ENCODE measurements at regions not wholly inside any gene's neighbourhood (a gene's known extent, or its start where the extent isn't known, plus 50 kb on each side); places are given as distances from the start of the nearest gene placed in this dataset.

DNA sequence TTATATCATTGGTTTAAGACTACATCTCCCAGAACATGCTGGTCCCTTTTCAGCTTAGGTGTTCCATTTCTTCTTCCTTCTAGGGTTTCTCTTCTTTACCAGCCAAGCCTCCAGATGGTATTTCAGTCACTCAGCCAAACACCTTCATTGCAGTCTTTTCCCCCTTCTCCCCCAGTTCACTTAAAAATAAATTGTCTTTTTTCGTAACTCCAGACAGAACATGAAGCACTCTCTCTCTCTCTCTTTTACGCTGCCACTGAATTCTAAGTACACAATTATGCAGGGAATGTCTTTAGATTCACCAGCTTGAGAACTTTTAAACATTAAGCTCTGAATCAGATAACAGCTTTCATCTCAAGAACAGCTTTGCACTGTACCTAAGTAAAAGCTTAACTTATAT, 419.7 kb upstream of the BRINP1 start:
- Histone ChIP-seq H3K4me3 (ENCODE audit: low read depth, low read length) (no peak overlapping the region), H3K9me3 (ENCODE audit: control insufficient read depth, insufficient read depth, low read length) (0 out of 2 replicates have a peak, but pooled peaks cover 2% of the 10 kb centered on the region), H3K27me3 (ENCODE audit: control insufficient read depth, insufficient read depth, low read length) (no peaks in the 10 kb centered on the region), H3K27ac (ENCODE audit: low read depth, low read length) (no peak overlapping the region)
- ChIA-PET POLR2A (no interaction called here), CTCF (no interaction called here)
- DNase-seq (ENCODE audit: low read depth, low spot score) = no peak
- TF ChIP-seq CTCF (IDR thresholded peaks at IDR 0.05; ENCODE audit: low read depth, low read length) = no peak

- no peak for TF ChIP-seq CTCF (IDR thresholded peaks at IDR 0.05; ENCODE audit: low read depth, low read length)
- DNase-seq (ENCODE audit: low read depth, low spot score) = no peak
- POLR2A ChIA-PET = no interaction called here
- H3K27me3 ChIP-seq (ENCODE audit: control insufficient read depth, insufficient read depth, low read length) = no peaks in the 10 kb centered on the region
- no peak overlapping the region for H3K4me3 ChIP-seq (ENCODE audit: low read depth, low read length)
- no peak overlapping the region for H3K27ac ChIP-seq (ENCODE audit: low read depth, low read length)
- peaks cover 2% of the 10 kb centered on the region; the same call in 1 of the 2 replicates for H3K9me3 ChIP-seq (ENCODE audit: control insufficient read depth, insufficient read depth, low read length)
- CTCF ChIA-PET = no interaction called here
Measured at GRCh38 chr9:119781886-119782285, 412.7 kb upstream of the BRINP1 start.

GRCh38 chr9:119775410-119775809, 406.2 kb upstream of the BRINP1 start:
- peaks cover 2% of the 10 kb centered on the region; the same call in 1 of the 2 replicates for H3K9me3 ChIP-seq (ENCODE audit: control insufficient read depth, insufficient read depth, low read length)
- H3K4me3 ChIP-seq (ENCODE audit: low read depth, low read length) = no peak overlapping the region
- TF ChIP-seq CTCF (IDR thresholded peaks at IDR 0.05; ENCODE audit: low read depth, low read length) = no peak
- DNase-seq (ENCODE audit: low read depth, low spot score) = no peak
- POLR2A ChIA-PET = no interaction called here
- CTCF ChIA-PET = no interaction called here
- H3K27me3 ChIP-seq (ENCODE audit: control insufficient read depth, insufficient read depth, low read length) = no peaks in the 10 kb centered on the region
- no peak overlapping the region for H3K27ac ChIP-seq (ENCODE audit: low read depth, low read length)

DNA sequence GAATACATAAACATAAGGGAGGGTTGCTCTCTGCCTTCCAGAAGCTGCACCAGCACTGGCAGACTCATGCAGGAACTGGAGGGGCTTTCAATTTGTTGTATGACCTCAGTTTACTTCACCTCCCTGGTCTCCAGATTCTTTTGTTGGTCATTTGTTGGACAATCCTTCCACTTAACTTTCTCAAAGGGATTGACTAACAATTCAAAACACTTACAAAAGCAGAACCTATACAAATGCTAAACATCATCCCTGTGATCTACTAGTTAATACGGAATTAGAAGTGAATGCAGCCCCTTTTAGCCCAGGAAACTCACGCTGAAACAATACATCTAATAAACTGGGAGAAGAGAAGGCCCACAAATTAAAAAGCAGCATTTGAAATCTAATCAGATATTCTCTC, 404.6 kb upstream of the BRINP1 start:
- TF ChIP-seq CTCF (IDR thresholded peaks at IDR 0.05; ENCODE audit: low read depth, low read length) = no peak
- POLR2A ChIA-PET = no interaction called here
- CTCF ChIA-PET = no interaction called here

GRCh38 chr9:119771341-119771740, 402.1 kb upstream of the BRINP1 start:
- H3K27me3 ChIP-seq (ENCODE audit: control insufficient read depth, insufficient read depth, low read length) = no peaks in the 10 kb centered on the region
- ChIA-PET POLR2A (no interaction called here), CTCF (no interaction called here)
- no peak for DNase-seq (ENCODE audit: low read depth, low spot score)
- TF ChIP-seq CTCF (IDR thresholded peaks at IDR 0.05; ENCODE audit: low read depth, low read length) = no peak
- no peak overlapping the region for H3K27ac ChIP-seq (ENCODE audit: low read depth, low read length)
- no peak overlapping the region for H3K4me3 ChIP-seq (ENCODE audit: low read depth, low read length)
- H3K9me3 ChIP-seq (ENCODE audit: control insufficient read depth, insufficient read depth, low read length) = no peaks in the 10 kb centered on the region

More for the DNA sequence above, 404.6 kb upstream of the BRINP1 start:
- Histone ChIP-seq H3K4me3 (ENCODE audit: low read depth, low read length) (no peak overlapping the region), H3K27me3 (ENCODE audit: control insufficient read depth, insufficient read depth, low read length) (no peaks in the 10 kb centered on the region), H3K9me3 (ENCODE audit: control insufficient read depth, insufficient read depth, low read length) (peaks cover 1% of the 10 kb centered on the region; the same call in 1 of the 2 replicates), H3K27ac (ENCODE audit: low read depth, low read length) (no peak overlapping the region)
- DNase-seq (ENCODE audit: low read depth, low spot score) = no peak

All from AG04450 (cell line).